NCI-H146 (cell line): ENCODE measurements at regions not wholly inside any gene's neighbourhood (a gene's known extent, or its start where the extent isn't known, plus 50 kb on each side); places are given as distances from the start of the nearest gene placed in this dataset.
"Not testable (repeated sequence)": the region's sequence is repeated elsewhere in the genome, so short reads cannot be mapped to it uniquely, and the experiment has no call there.

Source experiments
- DNase-seq: peaks from one replicate; lab custom pipeline; 2025; lab: John Stamatoyannopoulos, UW

- not testable (repeated sequence) for DNase-seq
Observed at GRCh38 chr7:32816409-32816948, 75.1 kb downstream of the KBTBD2 start.

- DNase-seq = not testable (repeated sequence)
Observed at GRCh38 chr7:32814779-32815178, 76.8 kb downstream of the KBTBD2 start.

DNA sequence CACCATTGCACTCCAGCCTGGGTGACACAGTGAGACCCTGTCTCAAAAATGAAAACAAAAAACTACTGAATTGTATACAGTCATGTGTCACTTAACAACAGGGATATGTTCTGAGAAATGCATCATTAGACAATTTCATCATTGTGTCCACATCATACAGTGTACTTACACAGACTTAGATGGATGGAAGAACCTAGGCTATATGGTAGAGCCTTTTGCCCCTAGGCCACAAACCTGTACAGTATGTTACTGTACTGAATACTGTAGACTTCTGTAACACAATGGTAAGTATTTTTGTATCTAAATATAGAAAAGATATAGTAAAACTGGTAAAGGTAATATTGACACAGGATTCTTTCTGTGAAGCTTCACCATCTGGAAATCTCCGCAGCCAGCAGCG, 81.7 kb downstream of the KBTBD2 start:
- DNase-seq = no peak

- DNase-seq = no peak
Observed at GRCh38 chr7:32809347-32809746, 82.2 kb downstream of the KBTBD2 start.

DNA sequence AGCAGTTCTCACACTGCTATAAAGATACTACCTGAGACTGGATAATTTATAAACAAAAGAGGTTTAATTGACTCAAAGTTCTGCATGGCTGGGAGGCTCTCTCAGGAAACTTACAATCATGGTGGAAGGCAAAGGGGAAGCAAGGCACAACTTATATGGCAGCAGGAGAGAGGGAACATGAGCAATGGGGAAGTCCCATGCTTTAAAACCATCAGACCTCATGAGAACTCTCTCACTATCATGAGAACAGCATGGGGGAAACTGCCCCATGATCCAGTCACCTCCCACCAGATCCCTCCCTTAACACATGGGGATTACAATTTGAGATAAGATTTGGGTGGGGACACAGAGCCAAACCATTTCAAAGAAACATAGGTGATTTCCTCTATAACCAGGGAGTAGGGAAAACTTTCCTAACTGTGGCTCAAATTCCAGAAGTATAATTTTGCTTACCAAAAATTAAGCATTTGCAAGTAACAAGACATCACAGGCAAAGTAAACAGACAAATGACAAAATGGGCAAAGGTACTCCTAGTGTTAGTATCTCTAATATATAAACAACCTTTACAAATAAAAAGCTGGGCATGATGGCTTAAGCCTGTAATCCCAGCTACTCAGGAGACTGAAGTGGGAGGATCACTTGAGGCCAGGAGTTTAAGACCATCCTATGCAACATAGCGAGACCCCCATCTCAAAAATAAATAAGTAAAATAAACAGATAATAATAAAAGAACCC, 88.0 kb downstream of the KBTBD2 start:
- no peak for DNase-seq

- no peak for DNase-seq
Observed at GRCh38 chr7:32802305-32802910, 89.2 kb downstream of the KBTBD2 start.

GRCh38 chr7:32793053-32793452, 98.5 kb downstream of the KBTBD2 start:
- not testable (repeated sequence) for DNase-seq

- not testable (repeated sequence) for DNase-seq
Observed at GRCh38 chr7:32790766-32791430, 100.7 kb downstream of the KBTBD2 start.

- not testable (repeated sequence) for DNase-seq
Observed at GRCh38 chr7:32789266-32789665, 102.3 kb downstream of the KBTBD2 start.

- DNase-seq = not testable (repeated sequence)
Observed at GRCh38 chr7:32788174-32788573, 103.4 kb downstream of the KBTBD2 start.

- DNase-seq = peak; percentile 83
Observed at GRCh38 chr7:32785365-32785944, 106.1 kb downstream of the KBTBD2 start.

GRCh38 chr7:32779895-32780294, 111.7 kb downstream of the KBTBD2 start:
- not testable (repeated sequence) for DNase-seq

- DNase-seq = no peak
Observed at GRCh38 chr7:32779167-32779566, 112.4 kb downstream of the KBTBD2 start.

DNA sequence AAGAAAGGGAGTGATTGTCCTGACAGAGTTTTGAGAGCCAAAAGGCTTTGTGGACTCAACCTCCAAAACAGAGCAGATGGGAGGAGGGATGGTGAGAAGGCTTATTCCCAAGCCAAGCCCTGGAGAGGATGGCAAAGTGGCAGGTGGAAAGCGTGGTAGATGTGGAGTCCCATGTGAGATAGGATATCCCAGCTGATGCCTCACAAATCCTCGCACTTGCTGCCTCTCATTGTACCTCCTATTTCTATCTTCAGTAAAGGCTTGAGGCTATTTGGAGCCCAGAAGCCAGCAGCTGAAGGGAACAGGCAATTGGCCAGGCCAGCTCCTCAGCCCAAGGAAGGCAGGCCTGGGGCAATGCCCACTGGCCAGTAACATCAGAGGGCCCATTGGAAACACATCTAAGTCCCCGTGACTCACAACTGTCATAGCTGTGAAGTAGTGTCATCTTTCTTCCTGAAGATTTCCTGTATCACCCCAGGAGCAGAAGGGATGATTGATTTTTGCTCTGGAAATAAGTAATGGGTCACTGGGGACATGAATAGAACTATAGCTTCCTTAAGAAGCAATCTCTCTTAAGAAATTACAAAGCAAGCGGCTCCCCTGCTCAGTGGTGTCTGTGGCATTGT, 114.4 kb downstream of the KBTBD2 start:
- not testable (repeated sequence) for DNase-seq

- DNase-seq = not testable (repeated sequence)
Observed at GRCh38 chr7:32776318-32776717, 115.2 kb downstream of the KBTBD2 start.

DNA sequence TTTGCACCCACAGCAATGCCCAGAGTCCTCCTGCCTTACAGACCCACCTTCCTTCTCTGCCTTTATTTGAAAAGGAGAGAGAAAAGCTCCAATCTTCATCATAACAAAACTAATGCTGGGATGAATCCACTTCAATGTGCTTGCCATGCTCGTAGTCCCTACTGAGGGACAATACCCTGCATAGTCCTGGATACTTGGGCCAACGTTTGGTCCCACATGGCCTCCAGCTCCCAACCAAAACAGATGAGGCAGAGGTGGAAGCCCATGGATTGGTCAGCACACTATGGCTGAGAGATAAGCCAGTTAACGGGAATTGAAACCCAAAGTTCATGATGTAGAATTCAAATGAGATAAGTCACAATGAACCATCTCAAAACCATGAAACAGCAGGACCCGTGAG, 115.8 kb downstream of the KBTBD2 start:
- DNase-seq = not testable (repeated sequence)

GRCh38 chr7:32774541-32774951, 117.0 kb downstream of the KBTBD2 start:
- no peak for DNase-seq

DNA sequence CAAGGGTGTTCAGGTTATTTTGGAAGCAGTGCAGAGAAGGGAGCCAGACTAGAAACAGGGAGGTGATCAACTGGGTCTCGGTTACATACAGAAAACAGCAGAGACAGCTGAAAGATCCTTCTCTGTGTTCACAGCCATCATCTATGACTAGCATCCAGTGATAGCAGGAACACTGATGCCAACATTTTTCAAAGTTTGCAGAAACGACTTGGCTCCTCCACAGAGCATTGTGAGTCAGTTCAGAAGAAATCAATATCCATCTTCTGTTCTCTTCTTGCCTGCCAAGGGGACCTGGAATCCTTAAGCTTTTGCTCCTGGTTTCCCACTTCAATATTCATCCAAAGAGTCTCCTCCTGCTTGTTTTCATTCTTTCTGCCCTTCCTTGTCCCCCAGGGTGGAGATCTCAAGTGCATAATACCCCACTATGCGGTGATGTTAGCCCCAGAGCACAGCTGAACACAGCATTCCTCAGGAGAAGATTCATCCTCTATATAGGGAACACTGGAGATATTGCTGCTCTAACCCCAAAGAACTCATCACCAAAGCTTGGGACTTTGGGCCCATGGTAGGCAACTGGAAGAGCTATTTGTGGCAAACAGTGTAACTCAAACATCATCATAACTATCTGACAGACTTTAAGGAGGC, 122.6 kb downstream of the KBTBD2 start:
- not testable (repeated sequence) for DNase-seq

DNA sequence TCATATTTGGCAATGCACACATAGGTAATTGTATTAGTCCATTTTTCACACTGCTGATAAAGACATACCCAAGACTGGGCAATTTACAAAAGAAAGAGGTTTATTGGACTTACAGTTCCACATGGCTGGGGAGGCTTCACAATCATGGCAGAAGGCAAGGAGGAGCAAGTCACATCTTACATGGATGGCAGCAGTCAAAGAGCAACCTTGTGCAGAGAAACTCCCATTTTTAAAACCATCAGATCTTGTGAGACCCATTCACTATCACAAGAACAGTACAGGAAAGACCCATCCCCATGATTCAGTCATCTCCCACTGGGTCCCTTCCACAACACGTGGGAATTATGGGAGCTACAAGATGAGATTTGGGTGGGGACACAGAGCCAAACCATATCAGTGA, 123.2 kb downstream of the KBTBD2 start:
- not testable (repeated sequence) for DNase-seq

DNA sequence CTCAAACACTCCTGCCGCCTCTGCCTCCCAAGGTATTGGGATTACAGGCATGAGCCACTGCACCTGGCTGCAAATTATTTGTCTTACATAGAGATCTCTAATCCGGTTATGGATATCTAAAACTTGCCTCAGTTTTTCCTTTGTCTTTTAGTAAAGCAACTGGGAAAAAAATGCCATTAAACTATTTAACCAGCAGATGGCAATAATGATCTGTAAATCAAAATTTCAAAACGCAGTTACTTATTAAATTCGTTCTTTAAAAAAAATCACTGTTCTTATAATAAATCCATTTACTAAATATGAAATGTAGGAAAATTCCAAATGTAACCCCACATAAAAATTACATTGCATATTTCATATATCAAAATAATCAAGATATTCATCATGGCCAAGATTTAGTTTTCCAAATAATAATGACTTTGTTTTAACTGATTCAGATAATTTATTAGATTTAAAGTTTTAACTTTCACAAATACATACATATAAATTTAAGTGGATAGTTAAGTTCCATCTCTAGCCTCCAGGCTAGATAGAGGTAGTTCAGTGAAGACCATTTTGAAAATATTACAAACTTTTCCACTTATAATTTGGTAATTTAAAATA, 125.8 kb downstream of the KBTBD2 start:
- DNase-seq = not testable (repeated sequence)

- no peak for DNase-seq
Observed at GRCh38 chr7:32765185-32765584, 126.4 kb downstream of the KBTBD2 start.
